CD1c-positive myeloid dendritic cell (primary cell): ENCODE measurements at regions not wholly inside any gene's neighbourhood (a gene's known extent, or its start where the extent isn't known, plus 50 kb on each side); places are given as distances from the start of the nearest gene placed in this dataset.
A peak's percentile ranks its signal among the peaks of the same experiment; 100 is the strongest.
"Not testable (repeated sequence)": the region's sequence is repeated elsewhere in the genome, so short reads cannot be mapped to it uniquely, and the experiment has no call there.

Experiments used
- DNase-seq: peaks from one replicate; pipeline ENCODE4 v3.0.0-alpha.2; 2016; ENCODE audit errors: extremely low spot score

DNA sequence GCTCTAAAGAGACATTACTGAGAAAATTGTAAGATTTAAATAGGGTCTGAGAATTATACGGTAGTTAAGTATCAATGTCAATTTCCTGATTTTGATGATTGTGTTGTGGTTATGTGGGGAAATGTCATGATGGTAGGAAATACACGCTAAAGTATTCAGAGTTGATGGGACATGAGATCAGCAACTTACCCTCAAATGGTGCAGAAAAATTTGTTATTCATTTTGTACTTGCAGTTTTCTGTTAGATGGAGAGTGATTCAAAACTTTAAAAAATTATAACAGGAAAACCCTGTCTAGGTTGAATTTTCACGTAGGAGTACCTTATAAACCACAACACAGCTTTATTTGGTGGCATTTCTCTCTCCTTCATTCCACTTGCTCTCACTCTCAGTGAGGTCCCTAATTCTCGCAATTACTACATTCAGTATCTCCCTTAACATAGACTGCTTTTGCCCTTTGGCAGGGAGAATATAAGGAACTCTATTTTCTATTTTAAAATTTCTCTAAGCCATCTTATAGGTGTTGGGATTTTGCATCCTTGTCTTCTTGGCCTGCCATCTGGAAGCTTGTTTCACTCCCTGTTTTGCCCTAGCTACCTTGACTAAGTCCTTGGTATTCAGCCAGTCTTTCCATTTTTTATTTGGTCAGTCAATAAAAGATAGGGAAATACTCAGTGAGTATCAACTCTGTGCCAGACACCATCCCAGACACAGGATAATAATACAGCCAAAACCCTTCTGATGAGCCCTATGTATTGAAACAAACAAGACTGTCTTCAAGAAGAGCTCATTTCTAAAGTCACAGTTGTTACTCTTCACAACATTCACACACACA lies 550.6 kb upstream of the ACVR2A start:
- DNase-seq = no peak

GRCh38 chr2:147288131-147288530 lies 556.7 kb upstream of the ACVR2A start:
- peak; percentile 12 for DNase-seq

- no peak for DNase-seq
Observed at GRCh38 chr2:147275943-147276342, 568.9 kb upstream of the ACVR2A start.

- no peak for DNase-seq
Observed at GRCh38 chr2:147273628-147274027, 571.2 kb upstream of the ACVR2A start.

DNA sequence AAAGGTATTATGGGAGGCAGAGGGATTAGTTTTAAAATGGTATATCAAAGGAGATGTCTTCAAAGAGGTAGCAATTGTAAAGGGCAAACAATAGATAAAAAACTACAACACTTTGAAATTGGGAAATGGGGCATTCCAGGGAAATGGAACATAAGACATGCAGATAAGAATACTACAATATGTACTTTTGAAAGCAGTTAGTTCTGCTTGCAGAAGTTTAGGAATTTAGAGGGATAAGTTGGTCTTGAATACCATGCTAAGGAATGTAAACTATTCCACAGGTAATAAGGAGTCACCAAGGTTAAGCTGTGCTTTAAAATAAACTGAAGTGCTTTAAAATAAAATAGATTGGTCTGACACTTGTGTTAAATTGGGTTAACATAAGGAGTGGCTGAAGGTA lies 571.7 kb upstream of the ACVR2A start:
- DNase-seq = no peak

DNA sequence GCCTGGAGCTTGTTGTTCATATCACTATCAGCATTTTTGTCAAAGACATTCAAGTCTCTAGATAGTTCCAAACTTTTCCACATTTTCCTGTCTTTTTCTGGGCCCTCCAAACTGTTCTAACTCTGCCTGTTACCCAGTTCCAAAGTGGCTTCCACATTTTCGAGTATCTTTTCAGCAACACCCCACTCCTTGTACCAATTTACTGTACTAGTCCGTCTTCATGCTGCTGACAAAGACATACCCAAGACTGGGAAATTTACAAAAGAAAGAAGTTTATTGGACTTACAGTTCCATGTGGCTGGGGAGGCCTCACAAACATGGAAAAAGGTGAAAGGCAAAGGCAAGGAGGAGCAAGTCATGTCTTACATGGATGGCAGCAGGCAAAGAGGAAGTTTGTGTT lies 575.2 kb upstream of the ACVR2A start:
- not testable (repeated sequence) for DNase-seq

DNA sequence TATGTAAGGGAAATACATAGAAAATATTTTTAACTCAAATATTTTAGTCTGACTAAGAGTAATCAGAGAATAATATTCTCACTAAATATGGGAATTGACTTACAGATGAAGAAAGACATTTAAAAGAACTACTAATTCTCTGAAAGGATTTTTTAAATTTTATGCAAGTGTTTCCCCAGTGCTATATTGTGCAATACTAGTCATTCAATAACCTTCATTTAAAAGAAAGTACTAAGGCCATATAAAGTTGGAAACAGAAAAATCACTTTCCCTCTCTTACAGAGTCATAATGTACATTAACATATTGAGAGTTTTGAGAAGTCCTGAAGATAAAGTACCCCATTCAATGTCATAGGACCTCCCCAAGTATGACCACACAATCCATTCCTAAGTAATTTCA lies 584.6 kb upstream of the ACVR2A start:
- DNase-seq = no peak

GRCh38 chr2:147255812-147256211 lies 589.0 kb upstream of the ACVR2A start:
- DNase-seq = no peak

- DNase-seq = no peak
Observed at GRCh38 chr2:147250652-147251356, 594.0 kb upstream of the ACVR2A start.

- DNase-seq = no peak
Observed at GRCh38 chr2:147247749-147248148, 597.1 kb upstream of the ACVR2A start.

DNA sequence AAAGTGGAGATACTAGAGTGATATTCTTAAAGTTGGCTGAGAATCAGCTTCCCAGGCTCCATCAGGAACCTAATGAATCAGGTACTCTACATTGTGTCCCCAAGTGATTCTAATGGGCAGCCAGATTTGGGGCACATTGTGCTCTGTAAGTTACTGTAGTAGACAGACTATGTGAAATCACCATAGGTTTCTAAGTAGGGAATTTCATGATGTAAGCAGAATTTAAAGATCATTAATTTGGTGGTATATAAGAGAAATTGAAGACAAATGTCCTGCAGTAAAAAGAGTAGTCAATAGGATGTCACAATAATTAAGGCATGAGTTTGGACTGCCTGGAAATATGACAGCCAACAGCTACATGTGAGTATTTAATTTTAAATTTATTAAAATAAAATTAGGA lies 602.4 kb upstream of the ACVR2A start:
- DNase-seq = no peak

- no peak for DNase-seq
Observed at GRCh38 chr2:147236601-147237000, 608.2 kb upstream of the ACVR2A start.

DNA sequence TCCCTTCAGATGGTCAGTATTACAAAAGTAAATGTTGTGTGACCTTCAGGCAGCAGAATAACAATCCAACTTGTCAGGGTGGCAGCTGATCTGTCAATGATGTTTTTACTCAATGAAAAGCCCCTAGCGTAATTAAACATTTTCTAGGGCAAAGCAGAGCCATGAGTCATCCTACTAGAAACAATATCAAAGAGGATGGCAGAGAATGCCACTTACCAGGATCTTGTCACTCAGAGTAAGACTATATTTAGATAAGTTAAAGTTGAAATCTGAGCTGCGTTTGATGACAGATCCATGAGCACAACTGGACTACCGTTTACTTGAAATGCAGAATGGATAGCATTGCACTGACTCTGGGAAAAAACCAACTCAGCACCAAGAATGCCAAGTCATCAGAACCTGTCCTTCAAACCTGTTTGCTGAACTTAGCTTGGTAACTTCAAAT lies 612.6 kb upstream of the ACVR2A start:
- DNase-seq = no peak

DNA sequence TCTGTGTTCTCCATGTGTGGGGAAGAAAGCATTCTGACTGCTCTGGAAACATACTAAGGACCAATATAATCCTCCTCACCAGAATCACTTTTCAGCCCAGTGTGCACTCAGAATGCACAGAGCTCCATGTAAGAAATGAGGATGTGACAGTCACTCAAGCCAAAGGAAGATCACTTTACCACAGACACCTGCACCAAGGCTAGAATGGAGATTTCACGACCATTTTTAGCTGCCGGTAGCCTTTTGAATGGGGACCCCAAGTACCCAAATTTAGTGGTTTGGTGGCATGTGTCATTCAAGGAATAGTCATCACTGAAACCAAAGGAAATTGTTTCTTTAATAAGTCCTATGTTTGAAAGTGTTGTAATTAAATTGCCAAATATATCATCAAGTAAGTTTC lies 613.2 kb upstream of the ACVR2A start:
- DNase-seq = no peak

- DNase-seq = no peak
Observed at GRCh38 chr2:147231081-147231480, 613.7 kb upstream of the ACVR2A start.

DNA sequence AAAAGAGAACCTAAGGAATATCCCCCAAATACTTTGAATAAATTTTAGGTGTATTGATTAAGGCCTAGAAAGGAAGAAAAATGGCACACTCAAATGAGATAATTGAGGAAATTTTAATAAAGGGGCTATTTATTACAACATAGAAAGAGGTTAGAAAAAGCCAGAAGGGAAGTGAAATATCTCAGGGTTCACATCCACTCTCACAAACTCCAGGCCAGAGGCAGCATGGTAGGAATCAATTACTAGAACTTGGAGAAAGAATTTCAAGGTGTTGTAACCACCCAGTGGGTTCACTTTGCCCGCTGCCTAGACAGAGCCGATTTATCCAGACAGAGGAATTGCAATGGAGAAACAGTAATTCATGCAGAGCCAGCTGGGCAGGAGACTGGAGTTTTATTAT lies 617.5 kb upstream of the ACVR2A start:
- no peak for DNase-seq

GRCh38 chr2:147224070-147224469 lies 620.8 kb upstream of the ACVR2A start:
- DNase-seq = no peak

- no peak for DNase-seq
Observed at GRCh38 chr2:147223553-147224060, 621.2 kb upstream of the ACVR2A start.

DNA sequence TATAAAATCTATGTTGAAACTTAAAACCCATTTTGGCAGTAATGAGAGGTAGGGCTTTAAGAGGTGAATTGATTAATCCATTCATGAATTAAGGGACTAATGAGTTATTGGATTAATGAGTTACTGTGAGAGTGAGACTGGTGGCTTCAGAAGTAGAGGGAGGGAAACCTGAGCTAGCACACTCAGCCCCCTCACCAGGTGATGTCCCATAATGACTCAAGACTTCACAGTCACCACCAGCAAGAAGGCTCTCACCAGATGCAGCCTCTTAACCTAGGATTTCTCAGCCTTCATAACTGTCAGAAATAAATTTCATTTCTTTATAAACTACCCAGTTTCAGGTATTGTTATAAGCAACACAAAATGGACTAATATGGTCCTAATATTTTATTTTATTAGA lies 621.7 kb upstream of the ACVR2A start:
- no peak for DNase-seq

GRCh38 chr2:147222506-147222905 lies 622.3 kb upstream of the ACVR2A start:
- no peak for DNase-seq

- no peak for DNase-seq
Observed at GRCh38 chr2:147214914-147215313, 629.9 kb upstream of the ACVR2A start.

DNA sequence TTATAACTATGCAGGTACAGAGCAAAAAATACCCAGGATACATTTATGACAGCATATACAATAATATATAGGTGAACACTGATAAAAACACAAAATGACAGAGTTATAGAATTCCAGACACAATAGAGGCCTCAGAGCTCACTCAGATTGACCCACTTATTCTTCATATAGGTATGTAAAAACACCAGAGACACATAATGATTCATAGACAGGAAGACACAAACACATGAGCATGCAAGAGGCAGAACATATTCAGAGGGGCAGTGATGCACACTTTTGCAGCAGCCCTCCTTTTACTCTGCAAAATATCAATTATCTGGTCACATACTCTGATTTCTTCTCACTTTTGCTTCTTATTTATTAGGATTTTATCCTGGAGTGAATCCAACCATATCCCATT lies 633.3 kb upstream of the ACVR2A start:
- DNase-seq = no peak

DNA sequence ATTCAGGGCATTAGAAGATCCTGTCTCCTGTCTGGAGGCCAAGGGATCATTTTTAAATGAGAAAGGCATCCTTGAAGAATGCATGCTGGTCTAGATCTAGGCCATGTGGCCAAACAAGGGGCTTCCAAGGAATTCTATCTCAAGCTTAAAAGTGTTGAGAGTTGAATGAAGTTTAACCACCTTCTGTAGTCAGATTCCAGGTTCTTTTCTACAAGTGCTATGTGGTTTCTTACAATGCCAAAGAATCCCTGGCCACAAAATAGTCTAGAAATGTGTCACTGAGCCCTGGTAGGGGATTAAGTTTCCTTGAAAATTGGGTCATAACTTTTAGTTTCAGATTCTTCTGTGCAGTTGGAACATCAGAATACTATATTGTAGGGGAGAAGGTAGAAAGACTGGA lies 640.7 kb upstream of the ACVR2A start:
- DNase-seq = no peak
